ENCODE measurements at regions not wholly inside any gene's neighbourhood (a gene's known extent, or its start where the extent isn't known, plus 50 kb on each side); places are given as distances from the start of the nearest gene placed in this dataset.

DNA sequence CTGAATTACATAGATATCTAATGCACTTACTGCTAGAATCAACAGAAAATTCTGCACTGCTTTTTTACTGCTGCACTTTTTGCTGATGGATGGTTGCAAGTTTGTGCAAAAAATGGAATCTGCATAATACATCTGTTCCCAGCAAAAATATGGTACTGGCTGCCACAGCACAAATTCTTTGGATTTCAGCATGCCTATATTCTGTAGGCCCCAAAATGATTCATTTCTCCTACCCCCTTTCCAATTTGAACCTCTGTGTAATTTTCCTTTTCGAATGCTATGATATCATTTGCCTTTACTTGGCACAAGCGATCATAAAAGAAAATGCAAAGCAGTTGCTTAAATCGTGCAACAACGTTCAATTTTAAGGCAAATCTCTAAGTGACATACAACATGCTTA lies 524.2 kb upstream of the NBEA start:
- TF ChIP-seq, protein P1, sequence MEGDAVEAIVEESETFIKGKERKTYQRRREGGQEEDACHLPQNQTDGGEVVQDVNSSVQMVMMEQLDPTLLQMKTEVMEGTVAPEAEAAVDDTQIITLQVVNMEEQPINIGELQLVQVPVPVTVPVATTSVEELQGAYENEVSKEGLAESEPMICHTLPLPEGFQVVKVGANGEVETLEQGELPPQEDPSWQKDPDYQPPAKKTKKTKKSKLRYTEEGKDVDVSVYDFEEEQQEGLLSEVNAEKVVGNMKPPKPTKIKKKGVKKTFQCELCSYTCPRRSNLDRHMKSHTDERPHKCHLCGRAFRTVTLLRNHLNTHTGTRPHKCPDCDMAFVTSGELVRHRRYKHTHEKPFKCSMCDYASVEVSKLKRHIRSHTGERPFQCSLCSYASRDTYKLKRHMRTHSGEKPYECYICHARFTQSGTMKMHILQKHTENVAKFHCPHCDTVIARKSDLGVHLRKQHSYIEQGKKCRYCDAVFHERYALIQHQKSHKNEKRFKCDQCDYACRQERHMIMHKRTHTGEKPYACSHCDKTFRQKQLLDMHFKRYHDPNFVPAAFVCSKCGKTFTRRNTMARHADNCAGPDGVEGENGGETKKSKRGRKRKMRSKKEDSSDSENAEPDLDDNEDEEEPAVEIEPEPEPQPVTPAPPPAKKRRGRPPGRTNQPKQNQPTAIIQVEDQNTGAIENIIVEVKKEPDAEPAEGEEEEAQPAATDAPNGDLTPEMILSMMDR (IDR thresholded peaks at IDR 0.05), result no peak
- TF ChIP-seq ZFX (IDR thresholded peaks at IDR 0.05; ENCODE audit: borderline replicate concordance), result no peak

All from 22Rv1 (cell line).